ENCODE measurements at regions not wholly inside any gene's neighbourhood (a gene's known extent, or its start where the extent isn't known, plus 50 kb on each side); places are given as distances from the start of the nearest gene placed in this dataset.

- no peak for DNase-seq (ENCODE audit: low spot score)
- in situ Hi-C loops (cut with HindIII; ENCODE audit: low sequenced_read_pairs) = no loop called here
Measured at GRCh38 chr4:32417113-32417704, 1697.0 kb downstream of the PCDH7 start.

GRCh38 chr4:32423267-32423666 lies 1703.1 kb downstream of the PCDH7 start:
- in situ Hi-C loops (cut with HindIII; ENCODE audit: low sequenced_read_pairs) = no loop called here
- DNase-seq (ENCODE audit: low spot score) = no peak

- in situ Hi-C loops (cut with HindIII; ENCODE audit: low sequenced_read_pairs) = no loop called here
Measured at GRCh38 chr4:32425243-32425642, 1705.1 kb downstream of the PCDH7 start.

DNA sequence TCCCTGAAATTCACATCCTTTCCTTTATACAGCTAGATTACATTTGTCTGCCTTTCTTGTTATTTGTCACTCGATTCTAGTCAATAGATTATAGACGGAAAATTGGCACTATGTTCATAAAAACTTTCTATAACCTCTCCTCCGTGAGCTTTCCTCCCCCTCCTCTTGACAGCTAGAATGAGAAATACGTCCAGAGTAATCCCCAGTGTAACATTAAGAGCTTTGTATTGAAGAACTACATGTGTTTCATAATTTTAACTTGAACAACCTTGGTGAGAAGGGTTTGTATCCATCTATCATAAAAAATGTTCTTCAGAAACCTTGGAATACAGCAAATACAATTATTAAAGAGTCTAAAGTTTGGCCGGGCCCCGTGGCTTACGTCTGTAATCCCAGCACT lies 1707.4 kb downstream of the PCDH7 start:
- in situ Hi-C loops (cut with HindIII; ENCODE audit: low sequenced_read_pairs) = no loop called here
- DNase-seq (ENCODE audit: low spot score) = no peak

More at GRCh38 chr4:32425243-32425642, 1705.1 kb downstream of the PCDH7 start:
- no peak for DNase-seq (ENCODE audit: low spot score)

DNA sequence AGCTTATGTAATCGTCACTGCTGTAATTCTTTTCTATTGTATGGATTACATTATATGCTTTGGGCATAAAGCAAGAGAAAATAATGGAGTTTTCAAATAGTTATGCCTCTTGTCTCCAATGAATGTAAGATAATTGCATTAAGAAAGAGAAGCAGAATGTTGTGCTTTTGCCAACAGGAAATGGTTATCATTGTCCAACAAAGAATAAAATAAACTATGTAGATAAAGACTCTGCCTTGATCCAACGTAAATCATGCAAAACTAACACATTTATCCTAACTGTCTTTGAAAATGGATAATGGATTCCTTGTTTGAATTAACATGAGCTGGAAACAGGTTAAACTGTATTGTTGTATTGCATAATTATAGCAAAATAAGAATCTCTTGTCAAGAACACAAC lies 1709.0 kb downstream of the PCDH7 start:
- in situ Hi-C loops (cut with HindIII; ENCODE audit: low sequenced_read_pairs) = no loop called here
- no peak for DNase-seq (ENCODE audit: low spot score)

DNA sequence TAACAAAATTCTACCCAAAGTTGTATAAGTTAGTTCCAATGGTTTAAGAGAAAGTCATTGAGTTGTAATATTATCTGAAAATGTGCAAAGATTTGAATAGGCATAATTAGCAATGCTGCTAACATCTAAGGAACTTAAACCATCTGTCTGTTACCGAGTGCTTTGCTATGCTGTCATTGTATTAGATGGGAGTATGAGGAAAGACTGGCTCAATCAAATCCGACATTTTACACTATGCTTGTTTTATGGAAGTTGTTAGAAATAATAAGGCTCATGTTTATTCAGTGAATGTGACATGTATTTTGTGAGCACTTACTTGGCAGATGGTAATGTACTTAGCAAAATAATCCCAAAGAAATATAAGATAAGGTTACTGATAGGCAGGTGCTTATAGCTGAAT lies 1715.1 kb downstream of the PCDH7 start:
- in situ Hi-C loops (cut with HindIII; ENCODE audit: low sequenced_read_pairs) = no loop called here
- no peak for DNase-seq (ENCODE audit: low spot score)

GRCh38 chr4:32436816-32437215 lies 1716.6 kb downstream of the PCDH7 start:
- in situ Hi-C loops (cut with HindIII; ENCODE audit: low sequenced_read_pairs) = no loop called here
- no peak for DNase-seq (ENCODE audit: low spot score)

- in situ Hi-C loops (cut with HindIII; ENCODE audit: low sequenced_read_pairs) = no loop called here
- no peak for DNase-seq (ENCODE audit: low spot score)
Measured at GRCh38 chr4:32440391-32440790, 1720.2 kb downstream of the PCDH7 start.

DNA sequence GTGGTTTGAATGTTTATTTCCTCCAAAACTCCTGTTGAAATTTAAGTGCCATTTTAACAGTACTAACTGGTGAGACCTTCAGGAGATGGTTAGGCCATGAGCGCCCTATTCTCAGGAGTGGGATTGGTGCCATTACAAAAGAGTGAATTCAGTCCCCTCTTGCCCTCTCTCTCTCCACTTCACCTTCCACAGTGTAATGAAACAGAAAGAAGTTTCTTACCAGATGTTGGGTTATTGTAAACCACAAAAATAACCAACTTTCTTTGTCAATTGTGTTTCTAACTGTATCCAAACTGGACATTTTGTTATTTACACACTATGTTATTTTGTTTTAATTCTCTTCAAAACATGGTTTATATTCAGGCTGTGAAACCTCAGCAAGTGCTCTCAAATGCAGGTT lies 1734.3 kb downstream of the PCDH7 start:
- DNase-seq (ENCODE audit: low spot score) = no peak
- in situ Hi-C loops (cut with HindIII; ENCODE audit: low sequenced_read_pairs) = no loop called here

- in situ Hi-C loops (cut with HindIII; ENCODE audit: low sequenced_read_pairs) = no loop called here
- DNase-seq (ENCODE audit: low spot score) = no peak
Measured at GRCh38 chr4:32455231-32455630, 1735.1 kb downstream of the PCDH7 start.

- in situ Hi-C loops (cut with HindIII; ENCODE audit: low sequenced_read_pairs) = no loop called here
Measured at GRCh38 chr4:32460972-32461371, 1740.8 kb downstream of the PCDH7 start.

DNA sequence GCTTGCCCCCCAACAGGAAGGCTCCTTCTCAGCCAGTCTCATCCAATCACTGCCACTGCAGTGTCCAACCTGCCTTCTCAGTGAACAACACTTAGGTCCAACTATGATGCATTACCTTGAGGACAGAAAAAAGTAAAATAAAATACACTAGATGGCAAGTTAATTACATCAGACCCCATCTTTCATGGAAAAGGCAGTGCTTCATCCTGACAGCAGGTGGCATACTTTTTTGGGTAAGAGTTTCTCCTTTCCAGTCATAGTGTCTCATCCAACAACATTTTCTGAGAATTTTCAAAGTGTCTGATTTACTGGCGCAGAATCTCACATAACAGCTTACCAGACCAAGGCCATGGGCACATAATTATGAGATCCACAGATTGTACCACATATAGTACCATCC lies 1742.8 kb downstream of the PCDH7 start:
- in situ Hi-C loops (cut with HindIII; ENCODE audit: low sequenced_read_pairs) = no loop called here
- no peak for DNase-seq (ENCODE audit: low spot score)

More at GRCh38 chr4:32460972-32461371, 1740.8 kb downstream of the PCDH7 start:
- DNase-seq (ENCODE audit: low spot score) = no peak

GRCh38 chr4:32470087-32470585 lies 1750.0 kb downstream of the PCDH7 start:
- no peak for DNase-seq (ENCODE audit: low spot score)

DNA sequence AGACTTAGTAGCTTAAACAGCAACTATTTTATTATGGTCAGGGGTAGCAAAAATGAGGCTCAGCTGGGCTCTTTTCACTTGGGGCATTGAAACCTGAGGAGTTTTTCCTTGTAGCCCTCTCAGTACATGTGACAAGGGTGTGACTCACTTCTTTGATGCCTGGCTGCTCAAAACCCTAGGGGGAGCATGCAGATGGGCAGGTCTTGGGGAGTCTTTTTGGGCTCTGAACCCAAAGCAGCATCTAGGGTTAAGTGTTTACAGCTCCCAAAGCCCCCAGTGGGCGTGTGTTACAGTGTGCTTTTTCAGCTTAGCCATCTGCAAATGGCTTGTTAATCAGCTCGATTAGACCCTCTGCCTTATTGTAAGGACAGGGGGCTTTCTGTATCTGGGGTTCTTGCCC lies 1752.7 kb downstream of the PCDH7 start:
- in situ Hi-C loops (cut with HindIII; ENCODE audit: low sequenced_read_pairs) = no loop called here
- no peak for DNase-seq (ENCODE audit: low spot score)

More at GRCh38 chr4:32470087-32470585, 1750.0 kb downstream of the PCDH7 start:
- in situ Hi-C loops (cut with HindIII; ENCODE audit: low sequenced_read_pairs) = no loop called here

DNA sequence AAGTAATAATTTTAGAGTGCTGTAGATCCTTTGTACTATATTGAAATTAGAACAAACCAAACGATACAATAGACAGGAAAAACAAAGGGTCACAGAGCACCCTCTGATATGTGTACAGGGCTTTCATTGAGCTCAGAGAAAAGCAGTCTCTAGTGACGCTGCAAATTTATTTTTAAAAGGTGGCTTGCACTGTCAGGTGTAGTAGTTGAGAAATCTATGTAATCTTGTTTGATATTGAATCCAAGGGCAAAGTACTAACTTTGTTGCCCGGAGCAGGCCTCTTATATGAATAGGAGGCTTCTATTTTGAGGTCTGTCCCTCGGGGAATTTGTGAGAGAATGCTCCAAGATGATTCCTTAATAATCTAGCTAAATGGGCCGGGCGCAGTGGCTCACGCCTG lies 1755.5 kb downstream of the PCDH7 start:
- no peak for DNase-seq (ENCODE audit: low spot score)
- in situ Hi-C loops (cut with HindIII; ENCODE audit: low sequenced_read_pairs) = no loop called here

- in situ Hi-C loops (cut with HindIII; ENCODE audit: low sequenced_read_pairs) = no loop called here
Measured at GRCh38 chr4:32477518-32477917, 1757.3 kb downstream of the PCDH7 start.

DNA sequence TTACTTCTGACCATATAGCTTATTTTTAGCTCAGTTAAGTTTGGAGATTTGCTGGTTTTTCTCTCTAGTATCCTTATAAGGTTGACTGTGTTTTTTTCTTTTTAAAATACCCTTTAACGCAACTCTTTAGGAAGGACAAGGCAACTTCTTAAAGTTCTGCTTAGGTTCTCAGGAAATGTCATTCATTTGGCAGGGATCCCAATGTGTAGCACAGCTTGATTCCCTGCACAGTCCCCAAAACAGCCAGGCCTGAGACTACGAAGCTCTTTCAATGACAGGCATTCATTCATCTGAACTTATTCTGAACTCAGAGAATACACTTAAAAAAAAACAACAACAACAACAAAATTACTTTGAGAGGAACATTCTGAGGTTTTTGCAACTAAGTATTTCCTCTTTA lies 1765.8 kb downstream of the PCDH7 start:
- in situ Hi-C loops (cut with HindIII; ENCODE audit: low sequenced_read_pairs) = no loop called here
- peak; percentile 29 for DNase-seq (ENCODE audit: low spot score)

More at GRCh38 chr4:32477518-32477917, 1757.3 kb downstream of the PCDH7 start:
- no peak for DNase-seq (ENCODE audit: low spot score)

DNA sequence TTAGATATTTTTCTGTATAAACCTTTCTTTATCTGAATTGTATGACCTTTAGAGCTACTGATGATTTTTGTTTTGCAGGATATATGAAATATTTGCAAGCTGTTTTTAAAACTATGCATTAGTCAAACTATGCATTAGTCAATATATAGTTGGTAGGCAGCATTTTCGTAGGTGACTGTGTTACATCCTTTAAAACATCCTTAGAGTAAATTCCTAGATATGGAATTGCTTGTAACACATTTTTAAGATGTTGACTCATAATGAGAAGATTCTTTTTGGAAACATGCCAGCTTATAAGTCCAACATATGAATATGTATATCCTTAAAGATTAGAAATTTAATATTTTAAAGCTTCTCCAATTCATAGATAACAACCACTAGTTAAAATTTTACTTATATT lies 1768.5 kb downstream of the PCDH7 start:
- in situ Hi-C loops (cut with HindIII; ENCODE audit: low sequenced_read_pairs) = no loop called here
- DNase-seq (ENCODE audit: low spot score) = no peak

DNA sequence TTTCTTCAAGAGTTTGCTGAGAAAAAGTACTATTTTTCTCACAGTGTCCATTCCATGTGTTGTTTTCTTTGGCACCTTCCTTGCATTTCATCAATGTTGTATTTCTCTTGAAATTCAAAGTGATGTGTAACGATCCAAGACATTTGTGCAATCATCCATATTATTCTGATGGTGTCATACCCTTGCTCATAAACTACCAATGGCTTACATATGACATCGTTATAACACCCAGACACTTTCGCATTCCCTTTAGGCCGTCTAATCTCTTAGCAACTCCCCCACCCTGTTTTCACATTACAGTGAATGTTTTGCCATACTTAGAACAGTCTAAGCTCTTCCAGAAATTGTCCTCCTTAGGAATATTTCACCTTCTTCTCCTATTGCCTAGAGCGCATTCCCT lies 1779.0 kb downstream of the PCDH7 start:
- DNase-seq (ENCODE audit: low spot score) = no peak
- in situ Hi-C loops (cut with HindIII; ENCODE audit: low sequenced_read_pairs) = no loop called here

GRCh38 chr4:32503241-32503640 lies 1783.1 kb downstream of the PCDH7 start:
- no peak for DNase-seq (ENCODE audit: low spot score)
- in situ Hi-C loops (cut with HindIII; ENCODE audit: low sequenced_read_pairs) = no loop called here

GRCh38 chr4:32506067-32506466 lies 1785.9 kb downstream of the PCDH7 start:
- DNase-seq (ENCODE audit: low spot score) = no peak
- in situ Hi-C loops (cut with HindIII; ENCODE audit: low sequenced_read_pairs) = no loop called here

All from G401 (cell line).